ENCODE measurements at regions not wholly inside any gene's neighbourhood (a gene's known extent, or its start where the extent isn't known, plus 50 kb on each side); places are given as distances from the start of the nearest gene placed in this dataset.

- TF ChIP-seq CTCF (IDR thresholded peaks at IDR 0.05) = no peak
- no peak for TF ChIP-seq EZH2 (IDR thresholded peaks at IDR 0.05; ENCODE audit: borderline replicate concordance, insufficient read depth, low read depth, low read length, poor library complexity, severe bottlenecking)
Observed at GRCh38 chr4:23097251-23097650, 404.5 kb downstream of the GBA3 start.
